Activated CD4-positive, alpha-beta T cell treated with anti-CD3 and anti-CD28 coated beads for 4 hours (primary cell): ENCODE measurements at regions not wholly inside any gene's neighbourhood (a gene's known extent, or its start where the extent isn't known, plus 50 kb on each side); places are given as distances from the start of the nearest gene placed in this dataset.

Experiments used
- DNase-seq, 2 donors: peaks; one replicate each; pipeline ENCODE4 v3.0.0-alpha.2; 2020

DNA sequence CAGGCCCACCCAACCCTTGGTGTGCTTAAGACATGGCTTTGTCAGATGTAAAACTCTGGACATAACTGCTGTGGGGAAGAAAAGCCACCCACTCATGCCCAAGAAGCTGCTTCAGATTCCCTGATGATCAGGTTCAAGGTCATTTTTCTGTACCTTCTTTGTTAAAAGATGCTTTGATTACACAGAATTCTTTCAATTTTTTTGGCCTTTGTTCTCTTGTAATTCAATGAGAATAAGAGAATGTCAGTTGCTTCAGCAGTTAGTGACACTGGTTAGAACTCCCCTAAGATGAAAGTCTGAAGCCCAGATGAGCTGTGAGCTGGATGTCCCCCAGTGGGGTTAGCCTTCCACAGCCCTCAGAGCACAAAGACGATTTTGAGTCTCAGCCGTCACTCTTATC, 152.7 kb downstream of the CHRM3 start:
- no peak for DNase-seq

DNA sequence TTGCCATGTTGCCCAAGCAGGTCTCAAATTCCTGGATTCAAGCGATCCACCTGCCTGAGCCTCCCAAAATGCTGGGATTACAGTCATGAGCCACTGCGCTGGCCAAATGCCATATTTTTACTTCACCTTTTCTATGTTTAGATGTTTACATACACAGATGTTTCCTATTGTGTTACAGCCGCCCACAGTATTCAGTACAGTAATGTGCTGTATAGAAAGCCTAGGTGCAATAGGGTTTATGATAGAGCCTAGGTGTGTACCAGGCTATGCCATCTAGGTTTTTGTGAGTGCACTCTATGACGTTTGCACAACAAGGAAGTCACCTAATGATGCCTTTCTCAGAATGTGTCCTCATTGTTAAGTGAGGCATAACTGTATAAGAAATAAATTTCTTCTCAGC, 153.4 kb downstream of the CHRM3 start:
- DNase-seq: no peak

GRCh38 chr1:239543873-239544272, 157.5 kb downstream of the CHRM3 start:
- no peak for DNase-seq

GRCh38 chr1:239545466-239545865, 159.1 kb downstream of the CHRM3 start:
- DNase-seq: no peak

GRCh38 chr1:239547987-239548386, 161.6 kb downstream of the CHRM3 start:
- DNase-seq: no peak

GRCh38 chr1:239550178-239550577, 163.8 kb downstream of the CHRM3 start:
- no peak for DNase-seq

GRCh38 chr1:239555350-239555749, 169.0 kb downstream of the CHRM3 start:
- DNase-seq: no peak

DNA sequence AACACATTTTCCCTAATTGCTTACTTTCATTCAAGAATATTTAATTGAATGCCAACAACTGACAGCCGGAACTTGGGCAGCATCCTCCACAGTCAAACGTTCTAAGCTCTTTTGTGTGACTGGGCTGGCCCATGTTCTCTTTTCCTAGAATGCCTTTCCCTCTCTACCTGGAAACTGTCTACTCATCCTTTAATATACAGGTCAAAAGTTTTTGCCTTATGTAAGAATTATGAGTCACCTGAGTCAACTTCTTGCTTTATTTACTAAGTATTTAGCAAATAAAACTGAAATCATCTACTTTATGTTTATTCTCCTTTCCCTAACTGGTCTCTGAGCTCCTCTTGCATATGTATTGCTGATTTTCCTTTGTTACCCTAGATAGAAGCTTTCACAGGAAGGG, 172.2 kb downstream of the CHRM3 start:
- no peak for DNase-seq

DNA sequence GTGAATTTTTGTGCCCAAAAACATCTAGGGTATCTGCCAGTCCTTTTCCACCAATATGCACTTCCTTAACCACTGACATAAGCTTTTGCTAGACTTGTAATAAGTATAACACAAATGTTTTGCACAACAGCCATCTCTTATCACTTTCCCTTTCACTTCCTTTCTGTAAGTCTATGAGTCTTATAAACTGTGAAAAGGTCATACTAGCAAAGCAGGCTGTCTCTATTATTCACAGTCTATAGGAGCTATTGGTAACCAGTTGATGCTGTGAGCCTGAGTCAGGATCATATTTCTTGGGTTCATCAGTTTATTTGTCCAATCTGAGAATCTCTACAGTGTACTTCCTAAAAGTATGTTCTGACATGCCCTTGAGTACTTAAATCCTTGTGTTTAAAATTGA, 172.6 kb downstream of the CHRM3 start:
- no peak for DNase-seq

GRCh38 chr1:239560921-239561320, 174.6 kb downstream of the CHRM3 start:
- DNase-seq: no peak

- no peak for DNase-seq
These were observed 175.7 kb downstream of the CHRM3 start for GRCh38 chr1:239562095-239562494.

DNA sequence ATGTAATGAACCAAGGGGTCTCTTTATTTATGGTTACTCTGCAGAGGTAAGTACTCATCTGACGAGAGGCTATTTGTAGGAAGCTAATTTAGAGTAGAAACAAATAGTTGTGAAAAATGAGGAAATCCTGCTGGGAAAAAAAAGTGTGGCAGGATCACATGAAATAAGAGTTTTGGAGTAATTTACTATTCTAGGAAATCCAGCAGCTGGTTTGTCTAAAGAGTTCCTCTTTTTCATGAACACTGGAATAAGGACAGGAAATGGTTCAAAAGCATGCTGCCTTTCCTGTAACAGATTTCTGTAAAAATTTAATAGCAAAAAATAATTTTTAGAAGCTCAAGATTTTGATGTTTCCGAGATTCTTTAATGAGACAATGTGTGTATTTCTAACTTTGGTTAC, 177.3 kb downstream of the CHRM3 start:
- no peak for DNase-seq

DNA sequence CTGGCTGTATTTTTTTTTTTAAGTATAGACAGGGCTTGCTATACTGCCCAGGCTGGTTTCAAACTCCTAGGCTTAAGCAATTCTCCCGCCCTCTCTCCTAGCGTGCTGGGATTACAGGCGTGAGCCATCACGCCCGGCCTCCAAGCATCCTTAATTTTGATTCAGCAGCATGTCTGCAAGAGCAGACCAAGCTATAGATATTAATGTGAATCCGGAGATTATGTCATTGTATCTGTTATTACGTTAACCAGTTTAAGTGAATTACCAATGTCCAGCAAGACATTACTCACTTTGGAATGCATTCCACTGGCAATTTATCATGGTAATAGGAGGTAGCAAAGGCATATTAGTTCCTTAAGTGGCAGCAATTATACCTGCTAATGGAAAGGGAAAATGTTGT, 179.7 kb downstream of the CHRM3 start:
- DNase-seq: no peak

DNA sequence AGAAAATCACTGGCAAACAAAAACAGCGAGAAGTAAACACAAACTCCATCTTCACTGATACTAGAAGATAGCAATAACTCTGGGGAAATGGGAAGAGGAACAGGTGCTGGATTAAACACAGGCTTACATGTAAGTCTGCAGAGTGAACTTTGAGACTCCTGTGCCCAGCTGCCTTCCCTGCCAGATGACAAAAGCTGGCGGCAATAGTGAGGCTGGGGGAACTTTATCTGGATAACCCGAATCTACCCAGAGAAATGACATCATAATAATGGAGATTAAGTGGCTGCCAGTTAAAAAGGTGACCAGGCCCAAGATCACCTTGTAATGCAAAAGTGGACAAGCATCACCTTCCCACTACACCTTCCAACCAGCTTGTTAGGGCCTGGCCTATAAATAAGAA, 184.5 kb downstream of the CHRM3 start:
- no peak for DNase-seq

DNA sequence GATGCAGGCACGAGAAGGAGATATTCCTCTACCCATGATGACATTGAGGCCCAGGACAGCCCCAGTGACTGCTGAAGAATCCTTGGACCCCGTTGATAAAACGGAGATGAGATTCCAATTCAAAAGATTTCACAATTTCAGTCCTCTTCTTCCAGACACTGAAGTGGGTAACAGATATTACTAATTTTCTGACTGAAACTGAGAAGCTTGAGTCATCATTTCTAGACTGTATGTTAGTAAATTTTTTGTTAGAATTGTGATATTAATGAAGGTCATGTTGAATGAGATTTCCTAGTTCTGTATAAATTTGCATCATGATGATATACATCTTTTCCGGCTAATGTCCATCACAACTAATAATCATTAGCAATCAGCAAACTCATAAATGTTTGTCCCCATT, 185.8 kb downstream of the CHRM3 start:
- no peak for DNase-seq

GRCh38 chr1:239574112-239574511, 187.7 kb downstream of the CHRM3 start:
- no peak for DNase-seq

DNA sequence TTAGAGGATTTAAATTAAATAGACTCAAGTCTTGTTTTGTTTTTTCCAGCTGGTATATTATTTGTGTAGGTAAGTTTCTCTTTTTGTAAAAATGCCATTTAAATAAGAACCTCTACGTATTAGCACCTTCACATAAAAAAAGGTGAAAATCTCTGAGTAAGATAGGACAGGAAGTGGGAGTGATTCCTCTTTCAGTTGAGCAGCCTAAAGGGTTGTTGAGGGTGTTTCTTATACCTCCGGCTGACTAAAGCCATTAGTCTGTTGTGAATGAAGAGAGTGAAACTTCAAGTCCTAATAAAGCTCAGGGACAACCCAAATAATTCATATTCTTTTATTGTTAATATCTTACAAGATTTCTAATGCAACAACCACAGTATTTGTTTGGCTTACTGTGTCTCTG, 188.7 kb downstream of the CHRM3 start:
- DNase-seq: no peak

DNA sequence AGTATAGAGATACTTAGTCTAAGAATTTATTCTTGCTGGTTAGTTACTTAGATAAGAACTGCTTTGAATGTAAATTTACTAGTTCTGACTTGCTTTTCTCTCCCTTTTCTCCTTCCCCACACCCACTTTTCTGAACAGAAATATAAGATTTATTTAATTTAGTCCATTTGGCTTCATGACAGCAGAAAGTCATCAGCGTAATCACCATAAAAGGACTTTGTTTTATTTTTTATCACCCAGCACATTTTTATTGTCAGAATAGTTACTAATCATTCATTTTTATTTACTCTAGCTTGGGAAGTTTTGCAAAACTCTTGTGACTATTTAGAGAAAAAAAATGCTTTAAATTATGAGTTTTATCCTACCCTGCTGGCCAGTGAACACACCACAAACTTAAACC, 197.2 kb downstream of the CHRM3 start:
- no peak for DNase-seq

DNA sequence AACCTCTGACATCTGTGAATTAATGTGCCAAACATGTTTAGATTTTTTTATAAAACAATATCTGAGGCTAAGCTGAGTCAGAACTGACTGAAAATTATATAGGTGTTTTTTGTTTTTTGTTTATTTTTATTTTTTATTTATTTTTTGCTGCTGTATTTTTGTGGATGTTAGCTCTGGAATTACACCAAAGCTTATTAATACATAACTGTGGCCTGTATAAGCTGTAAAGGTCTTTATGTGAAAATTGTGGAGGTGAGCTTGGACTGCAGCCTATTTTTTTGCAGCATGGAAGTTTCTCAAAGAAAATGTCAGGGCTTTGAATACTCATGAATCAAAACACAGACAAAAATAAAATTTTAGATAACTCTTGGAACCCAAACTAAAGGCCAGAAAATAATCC, 199.8 kb downstream of the CHRM3 start:
- no peak for DNase-seq

DNA sequence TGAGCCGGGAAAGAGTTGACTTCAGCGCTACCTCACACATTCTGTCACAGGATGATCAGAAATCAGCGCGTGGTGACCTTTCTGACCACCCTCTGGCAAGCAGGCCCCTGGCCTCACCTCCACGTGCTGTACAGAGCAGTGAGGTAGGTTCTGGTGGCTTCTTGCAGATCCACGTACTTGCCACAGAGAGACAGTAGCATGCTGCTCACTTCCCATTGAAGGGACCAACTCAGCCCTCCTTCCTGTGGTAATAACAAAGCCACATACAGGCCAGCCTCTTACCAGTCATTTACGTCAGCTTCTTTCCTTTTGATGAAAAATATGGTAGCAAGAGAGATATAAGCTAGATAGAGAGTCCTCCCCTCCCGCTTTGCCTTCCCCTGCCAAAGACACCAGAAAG, 200.7 kb downstream of the CHRM3 start:
- DNase-seq: peak in 1 of 2 donors; percentile 2

DNA sequence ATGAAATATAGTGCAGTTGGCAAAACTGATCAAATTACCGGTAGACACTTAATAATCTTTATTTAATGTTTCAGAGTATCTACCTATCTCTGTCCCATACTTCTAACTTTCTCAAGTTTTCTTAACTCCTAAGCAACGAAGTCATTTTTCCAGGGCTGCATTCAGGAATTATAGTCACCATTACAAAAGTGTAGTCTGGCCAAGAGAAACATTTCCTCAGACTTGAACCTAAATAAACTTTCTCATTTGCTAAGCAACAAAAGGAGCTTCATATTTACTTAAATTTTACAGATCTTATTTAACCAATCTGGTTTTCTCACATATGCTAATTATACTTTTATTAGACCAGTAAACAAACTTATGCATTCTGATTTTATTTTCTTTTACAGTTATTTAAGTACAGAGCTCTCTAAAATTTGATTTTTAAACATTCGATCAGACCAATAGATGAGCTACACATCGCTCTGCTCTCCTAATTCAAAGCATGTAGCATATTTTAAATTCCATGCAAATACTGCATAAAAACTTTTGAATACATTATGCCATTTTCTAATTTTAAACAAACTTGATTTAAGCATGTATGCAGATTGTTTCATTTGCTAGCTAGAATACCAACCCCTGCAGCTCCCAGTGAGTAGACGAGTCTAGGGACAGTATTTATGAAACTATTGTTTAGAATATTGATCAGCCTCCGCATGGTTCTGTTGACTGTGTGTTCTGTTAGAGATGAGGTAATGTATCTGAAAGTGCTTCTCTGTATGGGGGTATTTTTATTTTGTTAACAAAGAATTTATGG, 201.4 kb downstream of the CHRM3 start:
- DNase-seq: no peak

GRCh38 chr1:239590556-239590955, 204.2 kb downstream of the CHRM3 start:
- no peak for DNase-seq

DNA sequence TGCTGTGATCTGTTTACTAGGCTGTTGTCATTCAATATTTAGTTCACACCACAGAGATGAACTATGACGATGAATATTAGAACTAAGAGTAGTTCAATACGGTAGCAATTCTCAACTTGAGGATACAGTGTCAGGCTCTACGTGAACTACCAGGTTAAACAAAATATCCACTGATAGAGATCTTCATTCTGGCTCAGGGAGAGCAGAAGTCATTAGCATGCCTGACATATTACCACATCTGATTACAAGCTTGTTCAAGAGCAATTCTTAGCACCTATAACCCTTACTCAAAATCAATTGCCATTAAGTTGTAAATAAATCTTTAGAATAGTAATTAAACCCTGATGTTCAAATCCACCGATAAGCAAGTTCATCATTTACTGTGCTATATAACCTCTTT, 207.2 kb downstream of the CHRM3 start:
- DNase-seq: no peak

- DNase-seq: no peak
These were observed 214.2 kb downstream of the CHRM3 start for GRCh38 chr1:239600588-239600987.

DNA sequence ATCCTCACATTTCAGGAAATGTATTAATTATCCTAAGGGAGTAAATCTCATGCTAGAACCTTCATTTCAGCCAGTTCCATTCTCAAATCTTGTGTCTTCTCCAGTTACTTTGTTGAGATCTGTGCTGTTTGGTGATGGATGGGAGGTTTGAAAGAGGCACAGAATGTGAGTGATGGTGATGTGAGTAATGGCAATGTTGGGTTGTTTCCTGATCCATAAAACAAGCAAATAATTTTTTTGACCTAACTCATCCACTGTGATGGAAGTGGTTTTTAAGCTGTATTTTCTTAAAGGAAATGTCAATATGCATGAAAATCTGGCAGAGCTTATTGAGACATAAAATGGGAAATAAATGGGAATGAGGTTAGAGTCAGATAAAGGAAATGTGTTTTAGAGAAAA, 214.7 kb downstream of the CHRM3 start:
- DNase-seq: no peak
